H9 (cell line): ENCODE measurements at regions not wholly inside any gene's neighbourhood (a gene's known extent, or its start where the extent isn't known, plus 50 kb on each side); places are given as distances from the start of the nearest gene placed in this dataset.

Source experiments
- DNase-seq: peaks from one replicate; pipeline ENCODE4 v3.0.0-alpha.2; 2017
- H2AFZ ChIP-seq: one replicate; pipeline ENCODE4 v1.6.1; 2013; ENCODE audit warnings: mild to moderate bottlenecking, low read length, control low read depth, moderate library complexity
- H2AK5ac ChIP-seq: 2 replicates; pipeline ENCODE4 v1.6.1; 2013; ENCODE audit warnings: low read length, control low read depth, mixed read lengths; ENCODE audit not compliant: insufficient read length
- H2BK120ac ChIP-seq: one replicate; pipeline ENCODE4 v1.6.1; 2013; ENCODE audit warnings: low read depth, mild to moderate bottlenecking, low read length, control low read depth, inconsistent platforms; ENCODE audit not compliant: poor library complexity, severe bottlenecking
- H2BK12ac ChIP-seq: 2 replicates; pipeline ENCODE4 v1.6.1; 2013; ENCODE audit warnings: low read length, control low read depth, mixed read lengths, low read depth; ENCODE audit not compliant: insufficient read length
- H2BK15ac ChIP-seq: 2 replicates; pipeline ENCODE4 v1.6.1; 2013; ENCODE audit warnings: low read depth, low read length, control low read depth
- H2BK20ac ChIP-seq: one replicate; pipeline ENCODE4 v1.6.1; 2013; ENCODE audit warnings: low read depth, mild to moderate bottlenecking, low read length, control low read depth, inconsistent platforms; ENCODE audit not compliant: poor library complexity, severe bottlenecking
- H2BK5ac ChIP-seq: 2 replicates; pipeline ENCODE4 v1.6.1; 2013; ENCODE audit warnings: low read length, control low read depth, mixed read lengths; ENCODE audit not compliant: insufficient read length
- H3K14ac ChIP-seq: 2 replicates; pipeline ENCODE4 v1.6.1; 2013; ENCODE audit warnings: low read length, control low read depth; ENCODE audit not compliant: insufficient read depth
- H3K18ac ChIP-seq: 2 replicates; pipeline ENCODE4 v1.6.1; 2013; ENCODE audit warnings: low read depth, mild to moderate bottlenecking, mixed read lengths, low read length, control low read depth; ENCODE audit not compliant: insufficient read length
- H3K23ac ChIP-seq: 2 replicates; pipeline ENCODE4 v1.6.1; 2013; ENCODE audit warnings: low read length, control low read depth, mixed read lengths, low read depth; ENCODE audit not compliant: insufficient read length
- H3K23me2 ChIP-seq: 2 replicates; pipeline ENCODE4 v1.6.1; 2013; ENCODE audit warnings: low read depth, mild to moderate bottlenecking, mixed read lengths, low read length, control low read depth; ENCODE audit not compliant: insufficient read length, poor library complexity, severe bottlenecking
- H3K27ac ChIP-seq: 2 replicates; pipeline ENCODE4 v1.5.1; 2013; ENCODE audit warnings: low read length, control low read depth, mixed read lengths, low read depth; ENCODE audit not compliant: insufficient read length
- H3K27me3 ChIP-seq: 2 replicates; pipeline ENCODE4 v1.6.1; 2013; ENCODE audit warnings: low read length, control low read depth, inconsistent platforms; ENCODE audit not compliant: insufficient read depth
- H3K4ac ChIP-seq: 2 replicates; pipeline ENCODE4 v1.6.1; 2013; ENCODE audit warnings: low read depth, mild to moderate bottlenecking, control low read depth, inconsistent platforms, low read length, moderate library complexity
- H3K4me1 ChIP-seq: 2 replicates; pipeline ENCODE4 v1.6.1; 2013; ENCODE audit warnings: low read length, control low read depth, inconsistent platforms; ENCODE audit not compliant: insufficient read depth
- H3K4me2 ChIP-seq: 2 replicates; pipeline ENCODE4 v1.6.1; 2013; ENCODE audit warnings: low read length, control low read depth, mixed read lengths; ENCODE audit not compliant: insufficient read length, insufficient read depth
- H3K56ac ChIP-seq: 2 replicates; pipeline ENCODE4 v1.6.1; 2013; ENCODE audit warnings: low read depth, mild to moderate bottlenecking, mixed read lengths, low read length, control low read depth; ENCODE audit not compliant: insufficient read length
- H3K79me1 ChIP-seq: 2 replicates; pipeline ENCODE4 v1.6.1; 2013; ENCODE audit warnings: low read depth, mild to moderate bottlenecking, moderate library complexity, low read length, control low read depth, inconsistent platforms; ENCODE audit not compliant: insufficient read depth, poor library complexity, severe bottlenecking
- H3K79me2 ChIP-seq: 2 replicates; pipeline ENCODE4 v1.6.1; 2013; ENCODE audit warnings: low read length, control low read depth, inconsistent platforms; ENCODE audit not compliant: insufficient read depth
- H3K9ac ChIP-seq: 2 replicates; pipeline ENCODE4 v1.6.1; 2013; ENCODE audit warnings: low read length, control low read depth, mixed read lengths; ENCODE audit not compliant: insufficient read length; ENCODE audit errors: extremely low read depth
- H3K9me3 ChIP-seq: one replicate; pipeline ENCODE4 v1.6.1; 2013; ENCODE audit warnings: low read depth, low read length, inconsistent platforms; ENCODE audit not compliant: control insufficient read depth
- H3T11ph ChIP-seq: one replicate; pipeline ENCODE4 v1.6.1; 2013; ENCODE audit warnings: mild to moderate bottlenecking, low read length, control low read depth, inconsistent platforms
- H4K20me1 ChIP-seq: one replicate; pipeline ENCODE4 v1.6.1; 2013; ENCODE audit not compliant: control insufficient read depth, insufficient read length, insufficient read depth
- H4K5ac ChIP-seq: 2 replicates; pipeline ENCODE4 v1.6.1; 2013; ENCODE audit warnings: low read depth, mild to moderate bottlenecking, mixed read lengths, low read length, control low read depth; ENCODE audit not compliant: insufficient read length
- H4K8ac ChIP-seq: replicated peaks from 2 replicates; pipeline ENCODE4 v1.6.1; 2013; ENCODE audit warnings: low read length, control low read depth, mixed read lengths, low read depth; ENCODE audit not compliant: insufficient read length
- H4K91ac ChIP-seq: 2 replicates; pipeline ENCODE4 v1.6.1; 2013; ENCODE audit warnings: low read depth, mild to moderate bottlenecking, moderate library complexity, mixed read lengths, low read length, control low read depth; ENCODE audit not compliant: insufficient read length
- H3K27ac Mint-ChIP-seq, 3 experiments: 2 replicates in 2 of 3; 3 replicates in 1 of 3; pipeline ENCODE4 v1.8.0; 2020 to 2021; ENCODE audit warnings: mixed read lengths in 3 of 3, mild to moderate bottlenecking in 1 of 3, moderate library complexity in 1 of 3
- H3K27me3 Mint-ChIP-seq: 2 replicates; pipeline ENCODE4 v1.8.0; 2021; ENCODE audit warnings: low read depth, mild to moderate bottlenecking, moderate library complexity, mixed read lengths
- H3K36me3 Mint-ChIP-seq, 3 experiments: 2 replicates in 2 of 3; 3 replicates in 1 of 3; pipeline ENCODE4 v1.8.0; 2020 to 2021; ENCODE audit warnings: low read depth in 3 of 3, mixed read lengths in 3 of 3; ENCODE audit not compliant: insufficient read depth in 1 of 3
- H3K4me1 Mint-ChIP-seq, 2 experiments: 2 replicates each; pipeline ENCODE4 v1.8.0; 2020; ENCODE audit warnings: mixed read lengths in 2 of 2
- H3K4me3 Mint-ChIP-seq, 2 experiments: 2 replicates in 1 of 2; 3 replicates in 1 of 2; pipeline ENCODE4 v1.8.0; 2020 to 2021; ENCODE audit warnings: mild to moderate bottlenecking in 2 of 2, mixed read lengths in 2 of 2, moderate library complexity in 1 of 2
- H3K9me3 Mint-ChIP-seq, 2 experiments: 2 replicates in 1 of 2; 3 replicates in 1 of 2; pipeline ENCODE4 v1.8.0; 2020; ENCODE audit warnings: mild to moderate bottlenecking in 2 of 2, mixed read lengths in 2 of 2, moderate library complexity in 1 of 2
- WGBS: extraction: QIAGEN DNeasy Blood & Tissue Kit; methylation state at CpG from one replicate; pipeline ENCODE4 v1.1.7; 2013; ENCODE audit warnings: missing lambda C conversion rate, low lambda C conversion rate, mixed read lengths; ENCODE audit not compliant: insufficient read length; ENCODE audit errors: extremely low coverage; 5-methylcytosine and 5-hydroxymethylcytosine counted together
- TF ChIP-seq, protein P1 (sequence below): fragments of 200-600 bp; sonication (generic); conservative IDR thresholded peaks from 3 replicates; pipeline ENCODE4 v1.8.0; 2021; ENCODE audit warnings: antibody characterized with exemption, mild to moderate bottlenecking

GRCh38 chr2:19072161-19072560 lies 286.3 kb downstream of the OSR1 start:
- H3K27ac ChIP-seq, result no peak overlapping the region
- no peak overlapping the region for H4K91ac ChIP-seq

More at GRCh38 chr2:19072161-19072560, 286.3 kb downstream of the OSR1 start:
- no peaks in the 10 kb centered on the region for H3K79me1 ChIP-seq
- Mint-ChIP-seq H3K27me3 (no peaks in the 10 kb centered on the region; the same call in 1 of the 2 replicates), H3K36me3 (no peaks in the 10 kb centered on the region), H3K27ac (no peak overlapping the region), H3K4me1 (peaks cover 15 to 23% of the 10 kb centered on the region in 2 experiments), H3K9me3 (no peaks in the 10 kb centered on the region), H3K4me3 (no peak overlapping the region)
- no peak overlapping the region for H2BK15ac ChIP-seq
- H2AFZ ChIP-seq, result no peak overlapping the region
- WGBS, result no CpG with 5 or more reads among the region's 2 CpGs
- H3K56ac ChIP-seq, result no peak overlapping the region
- H2BK12ac ChIP-seq, result no peak overlapping the region
- H2BK20ac ChIP-seq, result no peak overlapping the region
- H2BK120ac ChIP-seq, result no peak overlapping the region
- H2AK5ac ChIP-seq, result no peak overlapping the region
- H3K79me2 ChIP-seq, result no peaks in the 10 kb centered on the region
- no peak overlapping the region for H3K4me2 ChIP-seq
- no peaks in the 10 kb centered on the region for H3K23me2 ChIP-seq
- no peak overlapping the region for H2BK5ac ChIP-seq
- H3K23ac ChIP-seq, result no peak overlapping the region
- no peak for DNase-seq
- H4K20me1 ChIP-seq, result no peaks in the 10 kb centered on the region
- H3K4me1 ChIP-seq, result peaks cover 2% of the 10 kb centered on the region; the same call in 1 of the 2 replicates
- TF ChIP-seq, protein P1, sequence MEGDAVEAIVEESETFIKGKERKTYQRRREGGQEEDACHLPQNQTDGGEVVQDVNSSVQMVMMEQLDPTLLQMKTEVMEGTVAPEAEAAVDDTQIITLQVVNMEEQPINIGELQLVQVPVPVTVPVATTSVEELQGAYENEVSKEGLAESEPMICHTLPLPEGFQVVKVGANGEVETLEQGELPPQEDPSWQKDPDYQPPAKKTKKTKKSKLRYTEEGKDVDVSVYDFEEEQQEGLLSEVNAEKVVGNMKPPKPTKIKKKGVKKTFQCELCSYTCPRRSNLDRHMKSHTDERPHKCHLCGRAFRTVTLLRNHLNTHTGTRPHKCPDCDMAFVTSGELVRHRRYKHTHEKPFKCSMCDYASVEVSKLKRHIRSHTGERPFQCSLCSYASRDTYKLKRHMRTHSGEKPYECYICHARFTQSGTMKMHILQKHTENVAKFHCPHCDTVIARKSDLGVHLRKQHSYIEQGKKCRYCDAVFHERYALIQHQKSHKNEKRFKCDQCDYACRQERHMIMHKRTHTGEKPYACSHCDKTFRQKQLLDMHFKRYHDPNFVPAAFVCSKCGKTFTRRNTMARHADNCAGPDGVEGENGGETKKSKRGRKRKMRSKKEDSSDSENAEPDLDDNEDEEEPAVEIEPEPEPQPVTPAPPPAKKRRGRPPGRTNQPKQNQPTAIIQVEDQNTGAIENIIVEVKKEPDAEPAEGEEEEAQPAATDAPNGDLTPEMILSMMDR, result no peak
- no peak overlapping the region for H4K5ac ChIP-seq
- no peak overlapping the region for H3K14ac ChIP-seq
- no peaks in the 10 kb centered on the region for H3K9me3 ChIP-seq
- no peak overlapping the region for H3K18ac ChIP-seq
- H3K4ac ChIP-seq, result no peak overlapping the region
- H4K8ac ChIP-seq, result no peak overlapping the region
- H3T11ph ChIP-seq, result no peak overlapping the region
- no peak overlapping the region for H3K9ac ChIP-seq
- no peaks in the 10 kb centered on the region for H3K27me3 ChIP-seq
